WTC11 (cell line): ENCODE measurements at regions not wholly inside any gene's neighbourhood (a gene's known extent, or its start where the extent isn't known, plus 50 kb on each side); places are given as distances from the start of the nearest gene placed in this dataset.
"Not testable (repeated sequence)": the region's sequence is repeated elsewhere in the genome, so short reads cannot be mapped to it uniquely, and the experiment has no call there.

Experiments
- ATAC-seq: fragments of 200-7000 bp; cut with Tn5 transposase; 2 replicates; pipeline ENCODE4 v1.10.0; 2021; ENCODE audit warnings: mild to moderate bottlenecking, moderate library complexity
- CTCF ChIA-PET: fragments of 300-600 bp; sonication (Branson Sonifier 250); formaldehyde crosslinking; loops from one replicate; lab custom pipeline; 2021; ENCODE audit warnings: antibody characterized with exemption; lab: Charles Lee
- POLR2A ChIA-PET: fragments of 350-600 bp; sonication (Branson Sonifier 250); formaldehyde crosslinking; loops from one replicate; lab custom pipeline; 2021; ENCODE audit warnings: antibody characterized with exemption; lab: Charles Lee
- DNase-seq: peaks from one replicate; pipeline ENCODE4 v3.0.0; 2021; ENCODE audit warnings: low spot score
- H3K27ac Mint-ChIP-seq: 2 replicates; pipeline ENCODE4 v1.8.0; 2021; ENCODE audit warnings: mixed read lengths
- H3K27me3 Mint-ChIP-seq: 2 replicates; pipeline ENCODE4 v1.8.0; 2021; ENCODE audit warnings: low read depth, mild to moderate bottlenecking, moderate library complexity, mixed read lengths
- H3K36me3 Mint-ChIP-seq: 2 replicates; pipeline ENCODE4 v1.8.0; 2021; ENCODE audit warnings: mixed read lengths
- H3K4me1 Mint-ChIP-seq: 2 replicates; pipeline ENCODE4 v1.8.0; 2022; ENCODE audit warnings: mixed read lengths
- H3K4me3 Mint-ChIP-seq: 2 replicates; pipeline ENCODE4 v1.8.0; 2021; ENCODE audit warnings: mild to moderate bottlenecking, moderate library complexity, mixed read lengths
- H3K9me3 Mint-ChIP-seq: 2 replicates; pipeline ENCODE4 v1.8.0; 2021; ENCODE audit warnings: mixed read lengths
- CTCF ChIP-seq: fragments of 200-600 bp; IDR thresholded peaks from 2 replicates; pipeline ENCODE4 v1.8.0; 2022; ENCODE audit warnings: antibody characterized with exemption
- E2F1 ChIP-seq: sonication (generic); formaldehyde crosslinking; IDR thresholded peaks from 2 replicates; pipeline ENCODE4 v1.8.0; 2022; ENCODE audit warnings: mild to moderate bottlenecking, missing genetic modification reagents
- E2F5 ChIP-seq: sonication (generic); formaldehyde crosslinking; IDR thresholded peaks from 2 replicates; pipeline ENCODE4 v1.8.1; 2022; ENCODE audit warnings: mild to moderate bottlenecking, moderate library complexity, missing genetic modification reagents
- FOXP1 ChIP-seq: sonication (generic); formaldehyde crosslinking; IDR thresholded peaks from 2 replicates; pipeline ENCODE4 v1.8.0; 2022; ENCODE audit warnings: missing genetic modification reagents, mild to moderate bottlenecking, moderate library complexity, borderline replicate concordance
- GABPB1 ChIP-seq: sonication (generic); formaldehyde crosslinking; IDR thresholded peaks from 2 replicates; pipeline ENCODE4 v1.8.1; 2023; ENCODE audit warnings: mild to moderate bottlenecking, missing genetic modification reagents
- IRF1 ChIP-seq: sonication (generic); formaldehyde crosslinking; IDR thresholded peaks from 2 replicates; pipeline ENCODE4 v1.8.0; 2023; ENCODE audit warnings: missing genetic modification reagents
- MAX ChIP-seq: sonication (generic); formaldehyde crosslinking; IDR thresholded peaks from 2 replicates; pipeline ENCODE4 v1.8.0; 2022; ENCODE audit warnings: mild to moderate bottlenecking, missing genetic modification reagents
- OVOL2 ChIP-seq: fragments of 250-450 bp; sonication (Bioruptor Pico); IDR thresholded peaks from 2 replicates; pipeline ENCODE4 v1.9.0; 2021; ENCODE audit warnings: mild to moderate bottlenecking, borderline replicate concordance
- USF1 ChIP-seq: sonication (generic); formaldehyde crosslinking; IDR thresholded peaks from 2 replicates; pipeline ENCODE4 v1.8.0; 2022; ENCODE audit warnings: mild to moderate bottlenecking, missing genetic modification reagents
- ZBTB21 ChIP-seq: sonication (generic); formaldehyde crosslinking; IDR thresholded peaks from 2 replicates; pipeline ENCODE4 v1.8.1; 2023; ENCODE audit warnings: mild to moderate bottlenecking, missing genetic modification reagents, borderline replicate concordance
- ZNF219 ChIP-seq: sonication (generic); formaldehyde crosslinking; IDR thresholded peaks from 2 replicates; pipeline ENCODE4 v1.8.0; 2023; ENCODE audit warnings: missing genetic modification reagents, mild to moderate bottlenecking, borderline replicate concordance
- ZNF232 ChIP-seq: sonication (generic); formaldehyde crosslinking; IDR thresholded peaks from 2 replicates; pipeline ENCODE4 v1.8.0; 2022; ENCODE audit warnings: mild to moderate bottlenecking, missing genetic modification reagents
- ZNF317 ChIP-seq: sonication (generic); formaldehyde crosslinking; IDR thresholded peaks from 2 replicates; pipeline ENCODE4 v1.8.1; 2023; ENCODE audit warnings: low read depth, mild to moderate bottlenecking, moderate library complexity, missing genetic modification reagents, borderline replicate concordance
- ZNF416 ChIP-seq: fragments of 250-450 bp; sonication (Bioruptor Pico); IDR thresholded peaks from 2 replicates; pipeline ENCODE4 v1.9.0; 2021; ENCODE audit warnings: mild to moderate bottlenecking, inconsistent platforms
- ZNF512 ChIP-seq: sonication (generic); formaldehyde crosslinking; IDR thresholded peaks from 2 replicates; pipeline ENCODE4 v1.8.1; 2022; ENCODE audit warnings: missing genetic modification reagents, borderline replicate concordance

- no peak for DNase-seq
- ChIA-PET CTCF (no interaction called here), POLR2A (no interaction called here)
- Mint-ChIP-seq H3K4me3 (no peak overlapping the region), H3K9me3 (no peaks in the 10 kb centered on the region), H3K27ac (no peak overlapping the region), H3K27me3 (no peaks in the 10 kb centered on the region), H3K36me3 (no peaks in the 10 kb centered on the region), H3K4me1 (no peaks in the 10 kb centered on the region; the same call in 1 of the 2 replicates)
- ATAC-seq: no peak; the same call in 1 of the 2 replicates
- TF ChIP-seq CTCF (no peak), IRF1 (CRISPR knock-in tag) (no peak), ZNF416 (no peak), USF1 (no peak), OVOL2 (CRISPR knock-in tag) (no peak), E2F1 (no peak), ZBTB21 (no peak), MAX (CRISPR knock-in tag) (no peak), ZNF317 (CRISPR knock-in tag) (no peak), ZNF512 (no peak), ZNF232 (CRISPR knock-in tag) (no peak), ZNF219 (CRISPR knock-in tag) (no peak), FOXP1 (CRISPR knock-in tag) (no peak), E2F5 (CRISPR knock-in tag) (no peak)
These were observed 250.7 kb upstream of the RASGEF1B start for GRCh38 chr4:81722290-81722851.

GRCh38 chr4:81715757-81716156 lies 244.1 kb upstream of the RASGEF1B start:
- Mint-ChIP-seq H3K9me3 (peaks cover 10% of the 10 kb centered on the region), H3K4me3 (no peak overlapping the region), H3K27ac (peak overlapping the region; percentile 79; the same call in 1 of the 2 replicates), H3K36me3 (no peaks in the 10 kb centered on the region), H3K27me3 (no peaks in the 10 kb centered on the region), H3K4me1 (peaks cover 23% of the 10 kb centered on the region)
- ATAC-seq (no peak), DNase-seq (no peak)
- ChIA-PET CTCF (interaction anchor here (1.4 to 1.6 kb wide), 2 partner anchors 204 to 245 kb away, joined by 3 to 6 read pairs; partner anchors contain the start of gene RASGEF1B), POLR2A (no interaction called here)
- no peak for TF ChIP-seq GABPB1 (CRISPR knock-in tag)

- POLR2A ChIA-PET, H3K4me3 Mint-ChIP-seq, H3K36me3 Mint-ChIP-seq, H3K27ac Mint-ChIP-seq, H3K9me3 Mint-ChIP-seq, H3K27me3 Mint-ChIP-seq: not testable (repeated sequence)
- ATAC-seq: peak; percentile 77
- CTCF ChIA-PET: interaction anchor here (1.1 to 1.6 kb wide), 3 partner anchors 204 to 569 kb away, joined by 3 to 6 read pairs (median 4); partner anchors contain the start of gene RASGEF1B
- peaks cover 23% of the 10 kb centered on the region for H3K4me1 Mint-ChIP-seq
- DNase-seq: peak; percentile 44
These were observed 243.7 kb upstream of the RASGEF1B start for GRCh38 chr4:81715357-81715756.
